Left ventricle myocardium inferior (tissue), 1 donor: ENCODE measurements at regions not wholly inside any gene's neighbourhood (a gene's known extent, or its start where the extent isn't known, plus 50 kb on each side); places are given as distances from the start of the nearest gene placed in this dataset.
"Not testable (repeated sequence)": the region's sequence is repeated elsewhere in the genome, so short reads cannot be mapped to it uniquely, and the experiment has no call there.

Experiments used
- DNase-seq: peaks from one replicate; pipeline ENCODE4 v3.0.0-alpha.2; 2020
- H3K27ac ChIP-seq: fragments of 200-600 bp; replicated peaks from 2 replicates; pipeline ENCODE4 v1.8.0; 2021
- H3K27me3 ChIP-seq: fragments of 200-600 bp; 2 replicates; pipeline ENCODE4 v1.8.0; 2021; ENCODE audit warnings: low read depth
- H3K36me3 ChIP-seq: fragments of 200-600 bp; 2 replicates; pipeline ENCODE4 v1.8.0; 2021
- H3K4me1 ChIP-seq: fragments of 200-600 bp; 2 replicates; pipeline ENCODE4 v1.8.0; 2021
- H3K4me3 ChIP-seq: fragments of 200-600 bp; 2 replicates; pipeline ENCODE4 v1.8.0; 2021; ENCODE audit warnings: mild to moderate bottlenecking, moderate library complexity
- H3K9me3 ChIP-seq: fragments of 200-600 bp; replicated peaks from 2 replicates; pipeline ENCODE4 v1.8.0; 2021
- intact Hi-C: fragments of 100-400 bp; cut with micrococcal nuclease; formaldehyde crosslinking; loops from one replicate; pipeline ENCODE4 v1.11.0; 2022
- TF ChIP-seq, protein P1 (sequence below): fragments of 200-600 bp; IDR thresholded peaks from 2 replicates; pipeline ENCODE4 v1.8.0; 2021; ENCODE audit warnings: antibody characterized with exemption, mild to moderate bottlenecking, borderline replicate concordance
- donor health status: DM: no; HTN: yes; CAD: no; lungs with severe emphysema.

DNA sequence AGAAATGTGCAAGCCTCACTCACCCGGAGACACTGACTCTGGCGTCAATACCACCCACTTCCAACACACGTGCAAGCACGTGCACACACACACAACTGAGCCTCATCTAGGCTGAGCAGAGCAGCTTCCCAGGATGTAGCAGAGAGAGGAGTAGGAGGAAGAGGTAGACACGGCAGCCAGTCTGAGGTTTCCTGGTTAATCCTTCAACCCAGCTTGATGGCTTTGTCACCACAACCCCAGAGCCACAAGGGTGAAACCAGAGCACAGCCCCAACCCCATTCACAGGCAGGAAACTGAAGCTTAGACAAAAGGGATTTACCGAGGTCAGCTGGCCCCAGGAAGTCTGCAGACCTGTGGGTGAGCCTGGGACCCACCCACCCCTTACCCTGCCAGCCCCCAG lies 905.3 kb downstream of the TUBA3C start:
- DNase-seq, H3K27ac ChIP-seq, H3K9me3 ChIP-seq, H3K36me3 ChIP-seq, H3K4me3 ChIP-seq, H3K4me1 ChIP-seq, H3K27me3 ChIP-seq, intact Hi-C loops: not testable (repeated sequence)

- H3K4me3 ChIP-seq, H3K27me3 ChIP-seq, intact Hi-C loops, H3K4me1 ChIP-seq, H3K27ac ChIP-seq, DNase-seq, H3K36me3 ChIP-seq, H3K9me3 ChIP-seq: not testable (repeated sequence)
Measured at GRCh38 chr13:18273785-18274514, 907.7 kb downstream of the TUBA3C start.

DNA sequence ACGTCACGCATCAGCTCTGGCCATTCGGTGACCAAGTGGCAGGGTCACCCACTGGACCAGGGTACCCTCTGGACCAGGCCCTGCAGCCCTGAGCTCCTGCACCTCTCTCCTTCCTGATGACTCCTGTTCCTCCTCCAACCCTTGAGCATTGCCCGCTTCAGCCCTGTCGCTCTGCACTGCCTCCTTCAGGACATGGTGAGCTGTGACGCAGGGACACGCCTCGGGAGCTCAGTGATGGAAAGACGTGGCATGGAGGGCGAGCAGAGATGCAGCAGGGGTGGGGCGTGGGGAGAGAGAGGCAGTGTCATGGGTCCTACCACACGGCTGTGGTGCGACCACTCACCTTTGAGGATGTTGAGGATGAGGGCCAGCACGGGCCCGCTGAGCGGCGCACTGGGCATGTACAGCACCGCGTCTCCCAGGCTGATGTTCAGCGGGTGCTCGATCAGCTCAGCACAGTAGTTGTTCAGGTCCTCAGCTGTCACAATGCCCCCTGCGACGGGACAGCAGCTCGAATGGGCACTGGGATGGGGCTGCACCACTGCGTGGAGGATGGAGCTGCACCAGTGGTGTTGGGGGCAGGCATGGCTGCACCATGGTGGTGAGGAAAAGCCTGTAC lies 922.7 kb downstream of the TUBA3C start:
- H3K4me1 ChIP-seq, H3K27me3 ChIP-seq, DNase-seq, H3K36me3 ChIP-seq, H3K9me3 ChIP-seq, intact Hi-C loops, H3K27ac ChIP-seq, H3K4me3 ChIP-seq: not testable (repeated sequence)

DNA sequence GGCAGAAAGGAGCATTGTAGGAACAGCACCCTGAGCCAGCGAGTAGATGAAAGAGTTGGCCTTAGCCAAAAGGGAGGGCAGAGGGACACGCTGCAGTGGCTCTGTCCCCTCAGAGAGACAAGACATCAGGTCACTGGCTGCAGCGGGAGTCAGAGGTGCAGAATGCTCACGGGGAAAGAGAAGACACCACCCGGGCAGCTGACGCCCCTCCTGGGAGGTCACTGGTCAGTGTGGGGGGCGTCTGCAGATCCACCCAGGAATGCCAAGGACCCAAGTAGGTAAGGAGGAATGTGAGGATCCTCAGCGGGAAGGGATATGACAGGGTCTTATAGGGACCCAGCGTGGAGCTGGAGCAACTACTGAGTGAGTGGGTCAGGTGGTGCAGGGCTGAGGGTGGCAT lies 923.9 kb downstream of the TUBA3C start:
- DNase-seq, H3K4me1 ChIP-seq, H3K27ac ChIP-seq, H3K36me3 ChIP-seq, H3K9me3 ChIP-seq, intact Hi-C loops, H3K4me3 ChIP-seq, H3K27me3 ChIP-seq: not testable (repeated sequence)

DNA sequence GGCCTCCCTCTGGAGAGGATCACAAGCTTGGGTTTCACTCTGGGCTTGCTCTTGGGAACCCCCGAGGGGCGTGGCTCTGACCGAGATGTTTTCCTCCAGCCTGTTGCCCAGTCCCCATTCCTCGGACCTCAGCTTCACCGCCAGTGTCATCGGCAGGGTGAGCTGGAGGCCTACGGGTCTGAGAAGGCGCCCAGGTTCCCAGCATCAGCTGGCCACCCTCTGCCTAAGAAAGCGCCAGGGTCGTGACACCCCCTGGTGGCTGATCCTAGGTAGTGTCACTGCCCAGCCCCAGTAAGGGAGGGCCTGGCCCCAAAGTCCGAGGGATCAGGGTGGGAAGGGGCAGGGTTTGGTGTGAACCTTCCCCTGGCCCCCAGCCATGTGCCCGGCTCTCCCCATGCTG lies 928.8 kb downstream of the TUBA3C start:
- H3K36me3 ChIP-seq, H3K27me3 ChIP-seq, H3K9me3 ChIP-seq, H3K4me1 ChIP-seq, H3K27ac ChIP-seq, intact Hi-C loops, H3K4me3 ChIP-seq, DNase-seq: not testable (repeated sequence)

DNA sequence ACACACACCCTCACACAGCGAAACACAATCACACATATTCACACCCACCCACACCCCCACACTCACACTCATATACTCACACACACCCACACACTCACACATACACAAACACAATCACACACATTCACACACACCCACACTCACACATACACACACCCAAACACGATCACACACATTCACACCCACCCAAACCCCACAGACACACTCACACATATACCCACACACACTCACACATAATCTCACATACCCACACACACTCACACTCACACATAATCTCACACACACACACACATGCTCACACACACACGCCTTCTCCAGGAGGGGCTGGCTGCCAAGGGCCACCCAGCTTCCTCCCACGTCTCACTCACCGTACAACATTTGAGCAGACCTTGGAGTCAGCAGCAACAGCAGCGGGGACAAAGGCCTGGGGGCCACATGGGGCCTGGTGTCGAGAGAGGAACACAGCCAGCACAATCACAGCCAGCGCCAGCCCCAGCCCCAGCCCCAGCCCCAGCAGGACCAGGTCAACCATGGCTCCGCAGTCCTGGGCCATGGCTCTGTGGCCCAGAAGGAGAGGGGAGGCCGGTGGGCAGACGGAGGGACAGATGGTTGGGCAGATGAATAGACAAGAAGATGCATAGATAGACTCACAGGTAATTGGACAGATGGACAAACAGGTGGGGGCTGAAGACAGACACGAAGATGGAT lies 932.9 kb downstream of the TUBA3C start:
- DNase-seq, H3K4me1 ChIP-seq, H3K4me3 ChIP-seq, intact Hi-C loops, H3K9me3 ChIP-seq, H3K27me3 ChIP-seq, H3K27ac ChIP-seq, H3K36me3 ChIP-seq: not testable (repeated sequence)

DNA sequence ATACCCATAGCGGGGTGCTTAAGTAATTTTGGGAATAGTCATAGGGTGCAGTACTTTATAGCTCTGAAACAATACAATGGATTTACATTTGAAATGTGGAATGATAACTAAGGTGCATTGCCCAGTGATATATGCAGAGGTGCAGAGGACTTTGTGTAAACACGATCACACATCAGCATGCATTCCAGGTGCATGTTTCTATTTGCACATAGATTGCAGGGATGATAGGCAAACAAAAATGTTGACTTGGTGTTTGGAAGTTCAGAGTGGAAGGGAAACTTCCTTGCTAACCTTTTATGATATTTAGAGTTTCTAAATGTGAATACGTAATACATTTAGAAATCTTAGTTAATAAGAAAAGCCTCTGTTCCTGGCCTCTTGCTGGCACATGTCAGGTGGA lies 941.5 kb downstream of the TUBA3C start:
- H3K4me3 ChIP-seq, H3K27me3 ChIP-seq, H3K36me3 ChIP-seq, H3K4me1 ChIP-seq, H3K27ac ChIP-seq, intact Hi-C loops, DNase-seq, H3K9me3 ChIP-seq: not testable (repeated sequence)

DNA sequence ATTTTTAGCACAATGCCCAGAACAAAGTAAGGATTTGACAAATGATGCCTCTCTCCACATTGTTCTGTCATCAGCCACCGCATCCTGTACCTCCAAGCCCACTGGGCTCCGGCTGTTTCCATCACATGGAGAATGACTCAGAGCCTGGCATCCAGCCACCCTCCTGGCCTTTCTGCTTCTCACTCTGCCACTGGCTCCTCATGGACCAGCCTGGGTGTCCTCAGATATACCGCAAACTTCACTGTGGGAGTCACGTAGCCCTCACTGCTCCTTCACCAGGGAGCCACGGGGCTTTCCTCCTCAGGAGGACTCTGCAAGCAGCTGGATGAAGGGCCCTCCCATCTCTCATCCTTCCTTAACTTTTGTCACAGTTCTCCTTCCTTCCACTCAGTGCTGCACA lies 943.0 kb downstream of the TUBA3C start:
- H3K9me3 ChIP-seq, H3K36me3 ChIP-seq, intact Hi-C loops, H3K27me3 ChIP-seq, DNase-seq, H3K4me1 ChIP-seq, H3K4me3 ChIP-seq, H3K27ac ChIP-seq: not testable (repeated sequence)

DNA sequence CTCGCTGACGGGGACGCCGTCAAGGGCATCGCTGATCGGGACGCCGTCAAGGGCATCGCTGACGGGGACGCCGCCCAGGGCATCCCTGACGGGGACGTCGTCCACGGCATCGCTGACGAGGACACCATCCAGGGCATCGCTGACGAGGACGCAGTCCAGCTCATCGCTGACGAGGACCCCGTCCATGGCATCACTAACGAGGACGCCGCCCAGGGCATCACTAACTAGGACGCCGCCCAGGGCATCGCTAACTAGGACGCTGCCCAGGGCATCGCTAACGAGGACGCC lies 945.2 kb downstream of the TUBA3C start:
- H3K4me1 ChIP-seq = no peaks in the 10 kb centered on the region
- intact Hi-C loops = no loop called here
- no peaks in the 10 kb centered on the region for H3K9me3 ChIP-seq
- no peaks in the 10 kb centered on the region for H3K36me3 ChIP-seq
- no peaks in the 10 kb centered on the region for H3K27me3 ChIP-seq
- DNase-seq = no peak
- TF ChIP-seq, protein P1, sequence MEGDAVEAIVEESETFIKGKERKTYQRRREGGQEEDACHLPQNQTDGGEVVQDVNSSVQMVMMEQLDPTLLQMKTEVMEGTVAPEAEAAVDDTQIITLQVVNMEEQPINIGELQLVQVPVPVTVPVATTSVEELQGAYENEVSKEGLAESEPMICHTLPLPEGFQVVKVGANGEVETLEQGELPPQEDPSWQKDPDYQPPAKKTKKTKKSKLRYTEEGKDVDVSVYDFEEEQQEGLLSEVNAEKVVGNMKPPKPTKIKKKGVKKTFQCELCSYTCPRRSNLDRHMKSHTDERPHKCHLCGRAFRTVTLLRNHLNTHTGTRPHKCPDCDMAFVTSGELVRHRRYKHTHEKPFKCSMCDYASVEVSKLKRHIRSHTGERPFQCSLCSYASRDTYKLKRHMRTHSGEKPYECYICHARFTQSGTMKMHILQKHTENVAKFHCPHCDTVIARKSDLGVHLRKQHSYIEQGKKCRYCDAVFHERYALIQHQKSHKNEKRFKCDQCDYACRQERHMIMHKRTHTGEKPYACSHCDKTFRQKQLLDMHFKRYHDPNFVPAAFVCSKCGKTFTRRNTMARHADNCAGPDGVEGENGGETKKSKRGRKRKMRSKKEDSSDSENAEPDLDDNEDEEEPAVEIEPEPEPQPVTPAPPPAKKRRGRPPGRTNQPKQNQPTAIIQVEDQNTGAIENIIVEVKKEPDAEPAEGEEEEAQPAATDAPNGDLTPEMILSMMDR = no peak
- no peak overlapping the region for H3K4me3 ChIP-seq
- no peak overlapping the region for H3K27ac ChIP-seq
